Stimulated activated CD8-positive, alpha-beta memory T cell treated with anti-CD3 and anti-CD28 coated beads, Interleukin-4, amount 100 ng/mL, for 24 hours (primary cell): ENCODE measurements at regions not wholly inside any gene's neighbourhood (a gene's known extent, or its start where the extent isn't known, plus 50 kb on each side); places are given as distances from the start of the nearest gene placed in this dataset.

Experiments
- DNase-seq: peaks from one replicate; pipeline ENCODE4 v3.0.0-alpha.2; 2020; ENCODE audit warnings: low read depth

- no peak for DNase-seq
Observed at GRCh38 chr5:124664287-124664686, 82.2 kb downstream of the ZNF608 start.

GRCh38 chr5:124663101-124663506 lies 83.3 kb downstream of the ZNF608 start:
- no peak for DNase-seq

- no peak for DNase-seq
Observed at GRCh38 chr5:124662181-124662781, 84.2 kb downstream of the ZNF608 start.

- DNase-seq: no peak
Observed at GRCh38 chr5:124661317-124662141, 84.9 kb downstream of the ZNF608 start.

- no peak for DNase-seq
Observed at GRCh38 chr5:124660229-124661093, 86.0 kb downstream of the ZNF608 start.

- DNase-seq: no peak
Observed at GRCh38 chr5:124659798-124660197, 86.6 kb downstream of the ZNF608 start.

- no peak for DNase-seq
Observed at GRCh38 chr5:124658867-124659557, 87.4 kb downstream of the ZNF608 start.

GRCh38 chr5:124655921-124656511 lies 90.4 kb downstream of the ZNF608 start:
- DNase-seq: no peak

- no peak for DNase-seq
Observed at GRCh38 chr5:124655251-124655917, 91.1 kb downstream of the ZNF608 start.

GRCh38 chr5:124654418-124654817 lies 92.0 kb downstream of the ZNF608 start:
- DNase-seq: no peak

GRCh38 chr5:124653666-124654065 lies 92.8 kb downstream of the ZNF608 start:
- no peak for DNase-seq

- DNase-seq: no peak
Observed at GRCh38 chr5:124652892-124653441, 93.5 kb downstream of the ZNF608 start.

GRCh38 chr5:124652514-124652819 lies 94.0 kb downstream of the ZNF608 start:
- no peak for DNase-seq

GRCh38 chr5:124651663-124652513 lies 94.6 kb downstream of the ZNF608 start:
- DNase-seq: no peak

GRCh38 chr5:124650951-124651662 lies 95.3 kb downstream of the ZNF608 start:
- DNase-seq: no peak

GRCh38 chr5:124650147-124650561 lies 96.3 kb downstream of the ZNF608 start:
- DNase-seq: no peak

GRCh38 chr5:124649491-124650146 lies 96.8 kb downstream of the ZNF608 start:
- DNase-seq: peak; percentile 55

GRCh38 chr5:124648902-124649467 lies 97.5 kb downstream of the ZNF608 start:
- no peak for DNase-seq
